ENCODE measurements at regions not wholly inside any gene's neighbourhood (a gene's known extent, or its start where the extent isn't known, plus 50 kb on each side); places are given as distances from the start of the nearest gene placed in this dataset.

- TF ChIP-seq CTCF (conservative IDR thresholded peaks at IDR 0.05) (no peak), EZH2 (IDR thresholded peaks at IDR 0.05; ENCODE audit: low read depth) (no peak)
Measured at GRCh38 chr5:121693864-121694263, 157.8 kb upstream of the FTMT start.
